Mesothelial cell of epicardium (in vitro differentiated cells): ENCODE measurements at regions not wholly inside any gene's neighbourhood (a gene's known extent, or its start where the extent isn't known, plus 50 kb on each side); places are given as distances from the start of the nearest gene placed in this dataset.

Source experiments
- DNase-seq, 2 experiments: peaks; one replicate each; pipeline ENCODE4 v3.0.0; 2021; ENCODE audit warnings: low spot score in 2 of 2; ENCODE audit not compliant: unreplicated experiment in 2 of 2
- H3K27ac Mint-ChIP-seq: 2 replicates; pipeline ENCODE4 v1.8.0; 2021; ENCODE audit warnings: mixed read lengths
- H3K27me3 Mint-ChIP-seq: 2 replicates; pipeline ENCODE4 v1.8.0; 2021; ENCODE audit warnings: low read depth, mixed read lengths
- H3K36me3 Mint-ChIP-seq: 2 replicates; pipeline ENCODE4 v1.8.0; 2021; ENCODE audit warnings: mixed read lengths
- H3K4me1 Mint-ChIP-seq: 2 replicates; pipeline ENCODE4 v1.8.0; 2021; ENCODE audit warnings: mixed read lengths
- H3K4me3 Mint-ChIP-seq: 2 replicates; pipeline ENCODE4 v1.8.0; 2021; ENCODE audit warnings: mild to moderate bottlenecking, moderate library complexity, mixed read lengths
- H3K9me3 Mint-ChIP-seq: 2 replicates; pipeline ENCODE4 v1.8.0; 2021; ENCODE audit warnings: mixed read lengths
- CTCF ChIP-seq: fragments of 200-600 bp; sonication (generic); IDR thresholded peaks from one replicate; pipeline ENCODE4 v1.5.0; 2021; ENCODE audit warnings: antibody characterized with exemption; ENCODE audit not compliant: unreplicated experiment

DNA sequence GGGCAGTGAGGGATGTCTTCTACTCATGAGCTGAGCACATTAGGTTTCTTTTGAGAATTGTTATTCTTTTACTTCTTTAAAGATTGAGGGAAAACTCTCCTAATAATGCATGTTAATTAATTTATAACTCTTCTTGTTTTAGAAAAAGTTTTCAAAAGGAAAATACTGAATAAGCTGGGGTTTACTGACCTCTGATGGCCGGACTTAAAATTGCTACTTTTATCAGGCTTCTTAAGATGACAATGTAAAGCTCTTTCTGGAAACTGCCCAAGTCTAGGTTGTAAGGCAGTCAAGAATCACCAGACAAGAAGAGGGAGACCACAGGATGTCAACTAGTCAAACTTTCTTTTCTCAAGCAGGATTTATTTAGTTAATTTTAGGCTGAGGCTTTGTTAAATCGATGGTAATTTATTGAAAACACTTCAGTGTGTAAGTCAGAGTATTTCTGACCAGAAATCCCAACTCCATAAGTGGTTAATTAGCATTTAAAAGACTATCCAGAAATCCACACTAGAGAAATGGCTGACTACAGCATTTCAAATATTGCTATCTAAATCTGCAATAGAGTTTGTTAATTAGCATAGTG, 82.1 kb downstream of the AVPR1A start:
- no peaks in the 10 kb centered on the region for H3K36me3 Mint-ChIP-seq
- H3K4me1 Mint-ChIP-seq = peaks cover 3% of the 10 kb centered on the region
- DNase-seq = no peak
- no peak overlapping the region for H3K27ac Mint-ChIP-seq
- no peak overlapping the region for H3K4me3 Mint-ChIP-seq
- peak; percentile 65 for TF ChIP-seq CTCF
- no peaks in the 10 kb centered on the region for H3K27me3 Mint-ChIP-seq
- H3K9me3 Mint-ChIP-seq = no peaks in the 10 kb centered on the region

GRCh38 chr12:63066782-63067181, 84.2 kb downstream of the AVPR1A start:
- no peaks in the 10 kb centered on the region for H3K27me3 Mint-ChIP-seq
- no peak overlapping the region for H3K4me3 Mint-ChIP-seq
- no peaks in the 10 kb centered on the region for H3K36me3 Mint-ChIP-seq
- H3K4me1 Mint-ChIP-seq = peaks cover 3% of the 10 kb centered on the region
- no peak overlapping the region for H3K27ac Mint-ChIP-seq
- no peak for TF ChIP-seq CTCF
- no peak for DNase-seq
- no peaks in the 10 kb centered on the region for H3K9me3 Mint-ChIP-seq

- Mint-ChIP-seq H3K9me3 (no peaks in the 10 kb centered on the region), H3K4me3 (no peak overlapping the region), H3K4me1 (peaks cover 3% of the 10 kb centered on the region), H3K27ac (no peak overlapping the region), H3K36me3 (no peaks in the 10 kb centered on the region), H3K27me3 (no peaks in the 10 kb centered on the region)
- DNase-seq = no peak
- TF ChIP-seq CTCF = no peak
Observed at GRCh38 chr12:63066136-63066535, 84.9 kb downstream of the AVPR1A start.

DNA sequence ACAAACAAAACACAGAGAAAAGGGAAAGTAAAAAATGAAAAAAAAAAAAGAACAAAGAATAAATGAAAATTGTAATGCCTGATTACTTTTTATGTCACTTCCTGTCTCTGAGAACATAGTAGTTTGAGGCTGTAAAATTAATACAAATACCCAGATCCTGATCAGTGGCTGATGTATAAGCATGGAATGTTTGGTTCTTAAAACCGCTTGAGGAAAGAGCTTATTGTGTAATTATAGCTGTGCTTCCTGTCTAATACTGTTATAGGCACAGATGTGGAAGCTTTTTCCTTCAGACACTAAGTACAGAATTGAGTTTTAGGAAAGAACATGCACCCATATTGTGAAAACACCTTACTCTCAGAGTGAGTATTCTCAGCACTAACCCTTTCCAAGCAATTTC, 86.9 kb downstream of the AVPR1A start:
- H3K4me3 Mint-ChIP-seq = no peak overlapping the region
- no peaks in the 10 kb centered on the region for H3K27me3 Mint-ChIP-seq
- DNase-seq = no peak
- no peak overlapping the region for H3K27ac Mint-ChIP-seq
- peaks cover 3% of the 10 kb centered on the region for H3K4me1 Mint-ChIP-seq
- no peaks in the 10 kb centered on the region for H3K36me3 Mint-ChIP-seq
- TF ChIP-seq CTCF = no peak
- no peaks in the 10 kb centered on the region for H3K9me3 Mint-ChIP-seq

DNA sequence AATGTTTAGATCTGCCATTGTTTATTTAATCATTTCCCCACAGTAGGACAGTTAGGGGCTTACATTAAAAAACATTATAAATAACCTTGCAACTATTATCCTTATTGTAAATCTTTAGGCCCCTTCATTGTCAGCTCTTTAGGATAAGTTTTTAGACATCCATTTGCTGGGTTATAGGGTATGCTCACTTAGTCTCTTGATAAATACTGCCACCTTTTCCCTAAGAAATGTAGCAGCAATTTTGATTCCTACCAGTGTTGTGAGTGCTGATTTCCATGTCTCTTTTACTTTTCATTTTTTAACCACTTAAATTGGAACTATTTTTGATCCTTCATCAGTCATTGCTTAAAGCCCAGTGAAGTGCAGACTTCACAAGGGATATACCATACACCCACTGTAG, 94.4 kb downstream of the AVPR1A start:
- H3K36me3 Mint-ChIP-seq = no peaks in the 10 kb centered on the region
- no peak for DNase-seq
- no peaks in the 10 kb centered on the region for H3K27me3 Mint-ChIP-seq
- TF ChIP-seq CTCF = no peak
- H3K27ac Mint-ChIP-seq = no peak overlapping the region
- H3K4me1 Mint-ChIP-seq = peaks cover 2% of the 10 kb centered on the region
- peaks cover 10% of the 10 kb centered on the region for H3K9me3 Mint-ChIP-seq
- no peak overlapping the region for H3K4me3 Mint-ChIP-seq

DNA sequence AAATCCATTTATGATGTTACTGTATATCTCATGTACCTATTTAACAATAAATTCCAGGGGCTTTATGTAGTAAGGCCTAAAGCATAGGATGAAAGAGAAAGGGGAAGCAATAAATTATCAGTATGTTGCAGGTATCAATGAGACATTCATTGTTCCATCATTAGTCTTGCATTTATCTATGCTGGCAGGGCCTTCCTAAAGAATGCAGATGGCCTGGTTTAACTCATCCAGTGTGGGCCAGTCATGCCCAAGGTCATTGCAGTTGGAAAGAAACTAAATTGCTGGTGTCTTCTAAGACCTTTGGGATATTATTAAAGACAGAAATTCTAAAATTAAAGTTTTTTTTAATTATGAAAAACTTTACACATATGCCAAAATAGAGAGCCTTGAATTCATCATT, 98.3 kb downstream of the AVPR1A start:
- no peaks in the 10 kb centered on the region for H3K27me3 Mint-ChIP-seq
- DNase-seq = no peak
- no peak overlapping the region for H3K4me3 Mint-ChIP-seq
- no peaks in the 10 kb centered on the region for H3K36me3 Mint-ChIP-seq
- no peak for TF ChIP-seq CTCF
- H3K9me3 Mint-ChIP-seq = peaks cover 14% of the 10 kb centered on the region
- no peak overlapping the region for H3K27ac Mint-ChIP-seq
- H3K4me1 Mint-ChIP-seq = peaks cover 2% of the 10 kb centered on the region
